Glutamatergic neuron (in vitro differentiated cells): ENCODE measurements at regions not wholly inside any gene's neighbourhood (a gene's known extent, or its start where the extent isn't known, plus 50 kb on each side); places are given as distances from the start of the nearest gene placed in this dataset.

ENCODE experiments used
- DNase-seq: peaks from one replicate; pipeline ENCODE4 v3.0.0; 2022
- H3K27ac Mint-ChIP-seq: one replicate; pipeline ENCODE4 v1.8.0; 2020; ENCODE audit warnings: mild to moderate bottlenecking, mixed read lengths, inconsistent platforms; ENCODE audit not compliant: unreplicated experiment
- H3K27me3 Mint-ChIP-seq: one replicate; pipeline ENCODE4 v1.8.0; 2020; ENCODE audit warnings: mild to moderate bottlenecking, moderate library complexity, mixed read lengths, inconsistent platforms; ENCODE audit not compliant: unreplicated experiment
- H3K36me3 Mint-ChIP-seq: one replicate; pipeline ENCODE4 v1.8.0; 2020; ENCODE audit warnings: mild to moderate bottlenecking, mixed read lengths, inconsistent platforms; ENCODE audit not compliant: unreplicated experiment
- H3K4me1 Mint-ChIP-seq: one replicate; pipeline ENCODE4 v1.8.0; 2020; ENCODE audit warnings: mild to moderate bottlenecking, low read depth, mixed read lengths, inconsistent platforms; ENCODE audit not compliant: unreplicated experiment
- H3K4me3 Mint-ChIP-seq: one replicate; pipeline ENCODE4 v1.8.0; 2020; ENCODE audit warnings: mild to moderate bottlenecking, mixed read lengths, inconsistent platforms; ENCODE audit not compliant: unreplicated experiment
- H3K9me3 Mint-ChIP-seq: one replicate; pipeline ENCODE4 v1.8.0; 2020; ENCODE audit warnings: mild to moderate bottlenecking, moderate library complexity, mixed read lengths, inconsistent platforms; ENCODE audit not compliant: unreplicated experiment
- TF ChIP-seq, protein P1 (sequence below): fragments of 200-600 bp; sonication (generic); IDR thresholded peaks from one replicate; pipeline ENCODE4 v1.5.0; 2021; ENCODE audit not compliant: partially characterized antibody, unreplicated experiment

GRCh38 chr12:124437617-124438436, 129.6 kb downstream of the NCOR2 start:
- TF ChIP-seq, protein P1, sequence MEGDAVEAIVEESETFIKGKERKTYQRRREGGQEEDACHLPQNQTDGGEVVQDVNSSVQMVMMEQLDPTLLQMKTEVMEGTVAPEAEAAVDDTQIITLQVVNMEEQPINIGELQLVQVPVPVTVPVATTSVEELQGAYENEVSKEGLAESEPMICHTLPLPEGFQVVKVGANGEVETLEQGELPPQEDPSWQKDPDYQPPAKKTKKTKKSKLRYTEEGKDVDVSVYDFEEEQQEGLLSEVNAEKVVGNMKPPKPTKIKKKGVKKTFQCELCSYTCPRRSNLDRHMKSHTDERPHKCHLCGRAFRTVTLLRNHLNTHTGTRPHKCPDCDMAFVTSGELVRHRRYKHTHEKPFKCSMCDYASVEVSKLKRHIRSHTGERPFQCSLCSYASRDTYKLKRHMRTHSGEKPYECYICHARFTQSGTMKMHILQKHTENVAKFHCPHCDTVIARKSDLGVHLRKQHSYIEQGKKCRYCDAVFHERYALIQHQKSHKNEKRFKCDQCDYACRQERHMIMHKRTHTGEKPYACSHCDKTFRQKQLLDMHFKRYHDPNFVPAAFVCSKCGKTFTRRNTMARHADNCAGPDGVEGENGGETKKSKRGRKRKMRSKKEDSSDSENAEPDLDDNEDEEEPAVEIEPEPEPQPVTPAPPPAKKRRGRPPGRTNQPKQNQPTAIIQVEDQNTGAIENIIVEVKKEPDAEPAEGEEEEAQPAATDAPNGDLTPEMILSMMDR: no peak
- Mint-ChIP-seq H3K4me1 (peaks cover 39% of the 10 kb centered on the region), H3K9me3 (peaks cover 8% of the 10 kb centered on the region), H3K4me3 (no peak overlapping the region), H3K36me3 (no peaks in the 10 kb centered on the region), H3K27me3 (peaks cover 20% of the 10 kb centered on the region), H3K27ac (peak overlapping the region; percentile 92)
- DNase-seq: no peak

DNA sequence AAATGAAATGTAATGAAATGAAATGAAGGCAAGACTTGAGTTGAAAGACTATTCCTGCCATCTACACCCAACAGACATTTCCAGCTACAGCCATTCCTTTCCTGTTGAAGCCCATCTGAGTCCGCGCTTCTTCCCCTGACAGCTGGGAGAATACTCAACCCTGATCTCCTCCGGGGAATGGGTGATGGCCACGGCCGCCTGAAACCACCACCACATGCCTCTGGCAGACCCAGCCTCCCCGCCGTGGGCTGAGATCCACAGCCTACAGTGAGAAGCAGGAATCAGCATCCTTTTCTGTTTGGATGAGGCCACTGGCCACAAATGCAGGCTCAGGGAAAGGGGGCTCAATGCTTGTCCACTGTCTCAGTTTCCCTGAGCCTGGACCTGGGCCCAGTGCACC, 130.3 kb downstream of the NCOR2 start:
- H3K4me3 Mint-ChIP-seq: no peak overlapping the region
- no peak for DNase-seq
- peak overlapping the region; percentile 92 for H3K27ac Mint-ChIP-seq
- peaks cover 20% of the 10 kb centered on the region for H3K27me3 Mint-ChIP-seq
- no peaks in the 10 kb centered on the region for H3K36me3 Mint-ChIP-seq
- peaks cover 42% of the 10 kb centered on the region for H3K4me1 Mint-ChIP-seq
- TF ChIP-seq, protein P1: no peak
- H3K9me3 Mint-ChIP-seq: peaks cover 11% of the 10 kb centered on the region

- Mint-ChIP-seq H3K27ac (peak overlapping the region; percentile 53), H3K4me1 (peaks cover 43% of the 10 kb centered on the region), H3K9me3 (peaks cover 18% of the 10 kb centered on the region), H3K27me3 (peaks cover 25% of the 10 kb centered on the region), H3K36me3 (no peaks in the 10 kb centered on the region), H3K4me3 (no peak overlapping the region)
- no peak for DNase-seq
- TF ChIP-seq, protein P1: no peak
Observed at GRCh38 chr12:124436366-124436765, 131.0 kb downstream of the NCOR2 start.

GRCh38 chr12:124435806-124436345, 131.5 kb downstream of the NCOR2 start:
- Mint-ChIP-seq H3K36me3 (no peaks in the 10 kb centered on the region), H3K27me3 (peaks cover 25% of the 10 kb centered on the region), H3K9me3 (peaks cover 21% of the 10 kb centered on the region), H3K27ac (peak overlapping the region; percentile 68), H3K4me1 (peaks cover 42% of the 10 kb centered on the region), H3K4me3 (peak overlapping the region; percentile 34)
- TF ChIP-seq, protein P1: no peak
- no peak for DNase-seq
